Activated naive CD8-positive, alpha-beta T cell treated with anti-CD3 and anti-CD28 coated beads, Interleukin-2, amount 10 ng/mL, durations not matched to agents 7 days and 5 days (primary cell): ENCODE measurements at regions not wholly inside any gene's neighbourhood (a gene's known extent, or its start where the extent isn't known, plus 50 kb on each side); places are given as distances from the start of the nearest gene placed in this dataset.

Experiments
- ATAC-seq: fragments of 150-1000 bp; cut with Tn5 transposase; one replicate; pipeline ENCODE4 v1.10.0; 2021; ENCODE audit warnings: low read depth, moderate library complexity
- POLR2A ChIA-PET: fragments of 350-600 bp; sonication (Branson Sonifier 250); formaldehyde crosslinking; loops from one replicate; lab custom pipeline; 2021; ENCODE audit warnings: antibody characterized with exemption; lab: Charles Lee
- DNase-seq: peaks from one replicate; pipeline ENCODE4 v3.0.0; 2021
- H3K27ac Mint-ChIP-seq: one replicate; pipeline ENCODE4 v1.8.0; 2022; ENCODE audit warnings: mild to moderate bottlenecking, mixed read lengths
- H3K27me3 Mint-ChIP-seq: one replicate; pipeline ENCODE4 v1.8.0; 2022; ENCODE audit warnings: mild to moderate bottlenecking, moderate library complexity, mixed read lengths
- H3K36me3 Mint-ChIP-seq: one replicate; pipeline ENCODE4 v1.8.0; 2021; ENCODE audit warnings: mild to moderate bottlenecking, mixed read lengths
- H3K4me1 Mint-ChIP-seq: one replicate; pipeline ENCODE4 v1.8.0; 2021; ENCODE audit warnings: mixed read lengths
- H3K4me3 Mint-ChIP-seq: one replicate; pipeline ENCODE4 v1.8.0; 2022; ENCODE audit warnings: mild to moderate bottlenecking, moderate library complexity, mixed read lengths
- H3K9me3 Mint-ChIP-seq: one replicate; pipeline ENCODE4 v1.8.0; 2021; ENCODE audit warnings: mixed read lengths

DNA sequence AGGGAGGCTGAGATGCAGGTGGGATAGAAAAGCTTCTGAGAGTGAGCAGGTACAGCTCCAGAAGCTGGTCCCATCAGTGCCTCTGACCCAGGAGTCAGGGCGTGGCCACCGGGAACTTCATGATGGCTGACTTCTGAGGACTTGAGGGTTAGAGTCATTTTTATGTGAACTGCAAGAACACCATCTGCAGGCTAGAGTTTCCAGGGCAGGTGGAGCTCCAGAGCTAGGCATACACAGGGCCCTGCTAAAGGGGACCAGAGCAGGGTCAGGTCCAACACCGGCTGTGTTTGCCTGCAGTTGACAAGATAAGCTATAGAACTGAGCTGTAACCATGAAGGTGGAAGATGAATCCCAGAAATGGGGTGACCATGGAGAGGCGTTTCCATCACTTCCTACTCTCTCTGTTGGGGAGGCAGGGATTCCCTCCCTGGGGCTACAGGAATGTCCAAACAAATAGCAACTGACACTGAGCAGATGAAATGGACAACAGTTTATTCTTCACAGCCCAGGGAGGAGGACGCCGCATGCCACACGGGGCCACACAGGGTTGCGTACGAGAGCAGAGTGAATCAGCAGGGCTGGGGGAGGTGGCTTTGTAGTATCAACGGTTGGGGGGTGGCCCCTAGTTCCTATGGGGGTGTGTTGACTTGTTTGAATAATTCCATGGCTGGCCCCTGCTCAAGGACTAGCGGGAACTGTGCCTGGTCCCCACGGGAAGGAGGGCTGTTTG lies 77.6 kb upstream of the ZNF516 start:
- Mint-ChIP-seq H3K4me1 (no peaks in the 10 kb centered on the region), H3K9me3 (no peaks in the 10 kb centered on the region), H3K36me3 (no peaks in the 10 kb centered on the region), H3K27ac (no peak overlapping the region), H3K4me3 (no peak overlapping the region), H3K27me3 (peaks cover 17% of the 10 kb centered on the region)
- POLR2A ChIA-PET, result no interaction called here
- ATAC-seq (no peak), DNase-seq (no peak)

DNA sequence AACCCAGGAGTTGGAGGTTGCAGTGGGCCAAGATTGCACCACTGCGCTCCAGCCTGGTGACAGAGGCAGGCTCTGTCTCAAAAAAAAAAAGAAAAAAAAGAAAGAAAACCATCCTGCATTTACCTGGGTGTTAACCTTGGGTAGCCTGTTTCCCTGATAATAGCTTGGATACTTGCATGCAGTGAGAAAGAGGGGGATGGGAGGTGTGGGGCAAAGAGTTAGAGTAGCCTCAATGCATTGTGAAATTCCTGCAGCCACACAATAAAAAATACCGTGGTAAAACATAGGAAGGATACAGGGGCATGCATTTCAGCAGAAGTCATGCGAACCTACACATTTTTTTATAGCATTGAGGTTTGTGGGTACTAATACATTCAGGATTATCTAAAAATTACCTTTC lies 76.6 kb upstream of the ZNF516 start:
- H3K9me3 Mint-ChIP-seq, result no peaks in the 10 kb centered on the region
- peaks cover 24% of the 10 kb centered on the region for H3K27me3 Mint-ChIP-seq
- no peak overlapping the region for H3K4me3 Mint-ChIP-seq
- H3K27ac Mint-ChIP-seq, result no peak overlapping the region
- H3K36me3 Mint-ChIP-seq, result no peaks in the 10 kb centered on the region
- H3K4me1 Mint-ChIP-seq, result no peaks in the 10 kb centered on the region
- ATAC-seq, result no peak
- DNase-seq, result no peak
- POLR2A ChIA-PET, result no interaction called here

DNA sequence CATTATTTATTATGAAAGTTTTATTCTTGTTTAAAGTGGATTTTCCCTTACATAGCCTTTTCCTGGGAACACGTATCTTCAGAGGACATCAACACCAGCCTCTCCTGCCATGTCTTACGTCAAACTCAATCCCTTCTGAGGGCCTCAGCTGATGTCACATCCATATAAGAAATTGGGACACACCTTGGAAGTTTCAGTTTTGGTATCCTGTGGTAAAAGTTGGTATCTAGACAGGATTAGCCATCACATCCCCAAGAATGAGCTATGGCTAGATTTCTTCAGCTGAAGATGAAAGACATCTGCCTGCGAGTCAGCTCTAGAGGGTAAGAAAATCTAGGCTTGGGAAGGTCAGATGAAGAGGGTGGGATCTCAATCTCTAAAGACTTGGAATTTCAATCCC lies 75.8 kb upstream of the ZNF516 start:
- Mint-ChIP-seq H3K4me1 (no peaks in the 10 kb centered on the region), H3K27ac (no peak overlapping the region), H3K9me3 (no peaks in the 10 kb centered on the region), H3K4me3 (no peak overlapping the region), H3K36me3 (no peaks in the 10 kb centered on the region), H3K27me3 (peaks cover 25% of the 10 kb centered on the region)
- POLR2A ChIA-PET, result no interaction called here
- DNase-seq (no peak), ATAC-seq (no peak)

DNA sequence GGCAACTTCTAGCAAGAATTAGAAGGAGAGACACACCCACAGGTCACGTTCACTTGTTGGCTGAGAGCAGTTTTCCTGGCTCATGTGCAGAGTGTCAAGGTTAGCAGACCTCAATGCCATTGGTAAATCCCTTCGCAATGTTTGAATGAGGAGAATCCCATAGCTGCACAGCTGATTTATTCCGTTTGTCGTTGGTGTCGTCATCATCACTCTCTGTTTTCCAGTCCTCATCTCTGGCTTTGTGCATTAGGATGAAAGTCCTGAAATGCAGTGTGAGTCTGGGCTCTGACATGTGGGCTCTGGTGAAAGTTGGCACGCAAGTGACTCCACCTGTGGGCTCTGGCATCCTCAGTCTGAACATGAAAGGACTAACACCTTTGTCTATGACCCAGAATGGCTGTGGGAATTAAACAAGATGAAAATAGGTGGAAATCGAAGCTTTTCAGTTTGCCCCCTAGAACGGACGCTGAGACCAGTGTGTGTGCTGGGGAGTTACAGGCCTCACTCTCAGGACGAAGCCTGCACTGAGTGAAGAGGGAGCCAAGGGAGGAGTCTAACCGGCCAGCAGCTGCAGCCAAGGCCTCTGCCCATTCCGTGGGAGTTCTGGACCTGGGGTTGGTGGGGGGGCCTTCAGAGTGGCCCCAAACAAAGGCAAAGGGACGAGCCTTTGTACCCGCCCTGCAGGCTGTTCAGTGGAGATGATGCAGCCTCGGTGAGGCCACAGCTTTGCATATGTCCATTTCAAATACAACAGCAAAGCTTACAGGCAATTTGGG lies 74.8 kb upstream of the ZNF516 start:
- Mint-ChIP-seq H3K4me1 (no peaks in the 10 kb centered on the region), H3K36me3 (no peaks in the 10 kb centered on the region), H3K9me3 (no peaks in the 10 kb centered on the region), H3K27me3 (peaks cover 26% of the 10 kb centered on the region), H3K27ac (no peak overlapping the region), H3K4me3 (no peak overlapping the region)
- POLR2A ChIA-PET, result interaction anchor here (0.5 kb wide), 1 partner anchor 24 kb away, joined by 4 read pairs; no protein-coding TSS in a partner anchor
- no peak for DNase-seq
- no peak for ATAC-seq

DNA sequence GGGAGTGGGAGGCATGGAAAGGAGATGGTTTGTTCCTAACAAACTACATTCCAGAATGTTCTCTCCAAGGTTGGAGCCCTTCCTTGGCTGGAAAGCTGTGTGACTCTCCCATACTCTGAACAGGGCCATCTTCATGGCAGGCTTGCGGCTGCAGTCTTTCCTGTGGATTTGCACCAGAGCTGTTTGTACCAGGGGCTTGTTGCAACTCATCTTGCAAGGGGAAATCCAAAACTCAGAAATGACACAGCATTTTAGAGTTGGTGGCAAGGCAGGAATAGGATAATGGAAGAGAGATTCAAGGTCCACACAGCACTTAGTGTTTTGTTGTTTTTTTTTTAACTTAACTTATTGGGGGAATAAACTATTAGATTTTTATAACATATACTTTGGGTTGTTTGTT lies 73.7 kb upstream of the ZNF516 start:
- H3K4me3 Mint-ChIP-seq, result no peak overlapping the region
- DNase-seq, result no peak
- POLR2A ChIA-PET, result no interaction called here
- no peaks in the 10 kb centered on the region for H3K9me3 Mint-ChIP-seq
- no peaks in the 10 kb centered on the region for H3K36me3 Mint-ChIP-seq
- no peak overlapping the region for H3K27ac Mint-ChIP-seq
- H3K27me3 Mint-ChIP-seq, result peaks cover 25% of the 10 kb centered on the region
- no peaks in the 10 kb centered on the region for H3K4me1 Mint-ChIP-seq
- no peak for ATAC-seq

DNA sequence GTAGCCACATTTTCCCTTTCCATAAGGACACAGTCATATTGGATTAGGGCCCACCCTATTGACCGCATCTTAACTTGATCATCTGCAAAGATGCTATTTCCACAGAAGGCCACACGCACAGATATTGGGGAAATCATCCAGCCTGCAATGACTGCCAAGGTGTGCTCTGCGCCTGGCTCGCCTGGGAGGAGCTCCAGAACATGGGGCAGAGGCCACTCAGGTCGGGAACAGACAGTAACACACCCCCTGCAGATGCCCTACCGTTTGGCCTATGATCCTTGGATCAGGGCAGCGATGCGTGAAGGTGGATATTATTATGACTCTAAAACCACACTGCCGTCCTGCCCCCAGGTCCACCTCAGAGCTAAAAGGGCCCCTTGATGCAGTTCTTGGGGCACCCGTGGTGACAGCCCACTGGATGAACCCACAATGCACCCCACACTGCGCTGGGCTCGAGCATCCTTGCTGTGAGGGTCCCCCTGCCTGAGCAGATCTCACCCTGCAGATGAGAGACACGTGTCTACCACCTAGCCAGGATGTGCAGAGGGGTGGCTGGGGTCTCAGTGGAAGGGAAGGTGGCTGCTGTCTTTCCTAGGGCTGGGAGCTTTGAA lies 72.9 kb upstream of the ZNF516 start:
- no peak overlapping the region for H3K4me3 Mint-ChIP-seq
- H3K36me3 Mint-ChIP-seq, result no peaks in the 10 kb centered on the region
- POLR2A ChIA-PET, result no interaction called here
- H3K9me3 Mint-ChIP-seq, result no peaks in the 10 kb centered on the region
- ATAC-seq, result no peak
- H3K4me1 Mint-ChIP-seq, result no peaks in the 10 kb centered on the region
- H3K27ac Mint-ChIP-seq, result no peak overlapping the region
- DNase-seq, result no peak
- peaks cover 23% of the 10 kb centered on the region for H3K27me3 Mint-ChIP-seq

DNA sequence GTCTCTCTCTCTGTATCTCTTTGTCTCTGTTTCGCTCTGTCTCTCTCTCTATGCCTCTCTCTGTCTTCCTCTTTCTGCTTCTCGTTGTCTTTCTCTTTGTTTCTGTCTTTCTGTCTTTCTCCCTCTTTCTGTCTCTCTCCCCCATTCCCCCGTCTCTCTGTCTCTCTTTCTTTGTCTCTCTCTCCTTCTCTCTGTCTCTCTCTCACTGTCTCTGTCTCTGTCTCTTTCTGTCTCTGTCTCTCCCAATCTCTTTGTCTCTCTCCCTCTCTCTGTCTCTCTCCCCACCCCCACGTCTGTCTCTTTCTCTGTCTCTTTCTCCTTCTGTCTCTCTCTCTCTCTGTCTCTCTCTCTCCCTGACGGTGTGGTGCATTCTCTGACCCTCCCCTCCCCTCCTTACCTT lies 71.9 kb upstream of the ZNF516 start:
- DNase-seq (no peak), ATAC-seq (no peak)
- H3K4me1 Mint-ChIP-seq, result no peaks in the 10 kb centered on the region
- H3K27ac Mint-ChIP-seq, result no peak overlapping the region
- no peaks in the 10 kb centered on the region for H3K36me3 Mint-ChIP-seq
- H3K9me3 Mint-ChIP-seq, result no peaks in the 10 kb centered on the region
- H3K27me3 Mint-ChIP-seq, result peaks cover 21% of the 10 kb centered on the region
- no peak overlapping the region for H3K4me3 Mint-ChIP-seq
- POLR2A ChIA-PET, result no interaction called here

DNA sequence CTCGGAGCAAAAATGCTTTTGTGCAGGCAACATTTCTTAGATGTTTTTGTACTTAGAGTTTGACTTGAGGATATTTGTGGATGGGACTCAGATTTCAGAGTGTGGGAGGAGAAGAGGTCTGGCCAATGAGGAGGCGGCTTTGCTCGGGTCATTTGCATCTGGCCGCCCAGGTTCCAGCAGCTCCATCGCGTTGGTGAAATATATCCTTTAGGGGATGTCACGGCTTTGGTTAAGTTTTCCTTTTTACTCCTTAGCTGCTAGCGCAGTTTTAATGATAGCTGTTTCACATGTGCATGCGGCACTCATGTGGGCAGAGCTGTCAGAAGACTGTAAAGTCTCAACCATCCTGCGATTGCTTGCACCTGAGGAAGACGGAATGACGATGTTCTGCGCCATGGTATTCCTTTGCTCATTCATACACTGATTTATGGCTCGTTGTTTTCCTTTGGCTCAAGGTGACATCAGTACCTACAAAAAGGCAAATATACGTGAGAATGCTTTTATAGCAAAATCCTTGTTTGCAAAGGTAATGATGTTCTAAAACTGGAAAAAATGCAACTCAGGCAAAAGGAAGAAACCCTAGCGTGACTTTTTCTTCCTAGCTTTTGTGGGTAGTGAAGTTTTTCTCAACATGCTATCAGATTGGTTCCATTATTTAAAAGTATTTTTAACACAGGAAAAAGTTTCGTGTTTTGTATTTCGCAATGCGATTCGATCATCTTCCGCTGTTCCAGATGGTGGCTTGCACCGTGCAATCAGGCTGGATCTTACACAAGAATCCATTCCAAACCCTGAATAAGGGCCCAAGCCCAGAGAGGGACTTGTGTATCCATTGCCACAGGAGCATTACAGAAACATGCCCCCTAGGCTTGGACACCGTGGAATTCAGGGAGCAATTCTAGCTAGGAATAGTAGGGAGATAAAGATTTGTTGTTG lies 70.5 kb upstream of the ZNF516 start:
- ATAC-seq, result no peak

DNA sequence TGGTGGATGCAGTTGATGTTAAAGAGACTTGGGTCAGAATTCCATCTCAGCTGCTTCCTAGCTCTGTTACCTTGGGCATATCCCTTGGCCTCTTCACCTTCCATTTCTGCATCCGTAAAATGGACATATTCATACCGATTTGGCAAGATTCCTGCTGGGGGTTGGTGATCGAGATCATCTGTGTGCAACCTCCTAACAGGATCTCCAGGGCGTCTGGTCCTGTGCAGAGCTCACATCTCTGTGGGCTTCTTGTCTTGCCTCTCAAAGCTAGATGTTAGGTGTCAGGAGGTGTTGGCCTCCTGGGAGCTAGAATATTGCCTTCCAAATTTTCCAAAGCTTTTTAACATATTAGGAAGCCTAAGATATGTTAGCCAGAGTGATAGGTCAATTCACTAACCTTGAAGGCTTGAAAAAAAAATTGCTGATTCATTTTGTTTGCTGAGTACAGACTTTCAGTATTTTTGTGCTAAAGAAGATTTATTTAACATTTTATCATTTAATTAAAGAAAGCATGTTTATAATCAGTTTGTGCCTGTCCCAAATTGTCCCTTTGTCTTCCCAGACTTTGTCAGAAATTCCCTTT lies 69.7 kb upstream of the ZNF516 start:
- DNase-seq (no peak), ATAC-seq (no peak)
- no peak overlapping the region for H3K27ac Mint-ChIP-seq
- peaks cover 26% of the 10 kb centered on the region for H3K27me3 Mint-ChIP-seq
- no peaks in the 10 kb centered on the region for H3K9me3 Mint-ChIP-seq
- no peaks in the 10 kb centered on the region for H3K36me3 Mint-ChIP-seq
- no peak overlapping the region for H3K4me3 Mint-ChIP-seq
- H3K4me1 Mint-ChIP-seq, result no peaks in the 10 kb centered on the region
- POLR2A ChIA-PET, result no interaction called here

More for the DNA sequence above, 70.5 kb upstream of the ZNF516 start:
- Mint-ChIP-seq H3K9me3 (no peaks in the 10 kb centered on the region), H3K36me3 (no peaks in the 10 kb centered on the region), H3K27ac (no peak overlapping the region), H3K27me3 (peaks cover 21% of the 10 kb centered on the region), H3K4me3 (no peak overlapping the region), H3K4me1 (no peaks in the 10 kb centered on the region)
- DNase-seq, result no peak
- POLR2A ChIA-PET, result no interaction called here

DNA sequence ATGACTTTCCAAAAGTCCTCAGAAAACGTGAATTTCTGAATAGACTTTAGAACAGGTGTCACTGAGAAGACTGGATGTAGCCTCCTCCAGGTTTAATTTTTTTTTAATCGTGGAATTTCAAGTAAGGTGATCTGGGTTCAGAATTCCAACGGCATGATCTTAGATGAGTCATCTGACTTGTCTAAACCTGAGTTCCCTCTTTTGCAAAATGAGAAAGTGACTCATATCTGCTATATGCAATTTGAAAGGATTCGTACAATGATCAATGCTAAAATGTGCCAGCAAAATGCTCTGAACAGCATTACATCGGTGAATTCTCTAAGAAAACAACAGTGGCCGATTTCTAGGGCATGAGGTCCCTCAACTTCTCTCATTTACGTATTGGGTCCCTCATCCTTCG lies 69.1 kb upstream of the ZNF516 start:
- H3K36me3 Mint-ChIP-seq, result no peaks in the 10 kb centered on the region
- H3K9me3 Mint-ChIP-seq, result no peaks in the 10 kb centered on the region
- DNase-seq (no peak), ATAC-seq (no peak)
- POLR2A ChIA-PET, result no interaction called here
- no peaks in the 10 kb centered on the region for H3K4me1 Mint-ChIP-seq
- peaks cover 26% of the 10 kb centered on the region for H3K27me3 Mint-ChIP-seq
- H3K27ac Mint-ChIP-seq, result no peak overlapping the region
- H3K4me3 Mint-ChIP-seq, result no peak overlapping the region

DNA sequence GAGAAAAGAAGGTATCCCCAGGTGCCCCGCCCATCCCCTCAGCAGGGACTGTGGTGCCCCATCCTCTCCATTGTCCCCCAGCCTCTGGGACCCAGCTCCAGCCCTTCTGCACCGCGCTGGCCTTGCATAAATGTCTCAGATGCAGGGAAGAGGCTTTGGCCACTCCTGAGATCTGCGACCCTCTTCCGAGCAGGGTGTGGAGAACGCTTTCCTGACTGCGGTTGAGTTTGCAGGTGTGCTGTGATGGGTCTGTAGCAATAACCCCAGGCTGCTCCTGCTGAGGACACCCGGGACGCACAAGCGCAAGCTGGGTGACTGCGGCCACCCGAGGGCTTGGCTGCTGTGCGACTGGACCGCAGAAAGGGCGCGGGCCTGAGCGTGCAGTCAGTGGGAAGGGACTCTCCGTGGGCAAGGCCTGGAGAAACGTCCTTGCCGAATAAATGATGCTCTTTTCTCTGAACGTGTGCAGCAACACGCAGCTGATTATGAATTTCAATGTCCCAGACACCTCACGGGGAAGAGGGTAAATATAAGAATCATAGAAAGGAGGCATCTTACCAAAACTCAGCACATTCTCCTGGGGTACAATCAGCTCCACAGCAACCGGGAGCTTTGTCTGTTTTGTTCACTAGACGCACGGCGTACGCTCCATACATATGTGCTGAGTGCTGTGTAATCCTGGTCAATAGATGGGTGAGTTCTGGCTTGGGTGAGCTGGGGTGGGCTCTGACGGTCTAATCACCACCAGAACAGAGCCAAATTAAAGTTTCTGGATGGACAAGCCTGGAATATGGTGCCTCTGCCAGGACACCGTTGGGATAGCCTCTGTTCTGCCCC lies 67.5 kb upstream of the ZNF516 start:
- no peaks in the 10 kb centered on the region for H3K4me1 Mint-ChIP-seq
- no peak for ATAC-seq
- no peak for DNase-seq
- no peak overlapping the region for H3K4me3 Mint-ChIP-seq
- H3K36me3 Mint-ChIP-seq, result no peaks in the 10 kb centered on the region
- no peaks in the 10 kb centered on the region for H3K9me3 Mint-ChIP-seq
- no peak overlapping the region for H3K27ac Mint-ChIP-seq
- H3K27me3 Mint-ChIP-seq, result peaks cover 26% of the 10 kb centered on the region
- POLR2A ChIA-PET, result no interaction called here

DNA sequence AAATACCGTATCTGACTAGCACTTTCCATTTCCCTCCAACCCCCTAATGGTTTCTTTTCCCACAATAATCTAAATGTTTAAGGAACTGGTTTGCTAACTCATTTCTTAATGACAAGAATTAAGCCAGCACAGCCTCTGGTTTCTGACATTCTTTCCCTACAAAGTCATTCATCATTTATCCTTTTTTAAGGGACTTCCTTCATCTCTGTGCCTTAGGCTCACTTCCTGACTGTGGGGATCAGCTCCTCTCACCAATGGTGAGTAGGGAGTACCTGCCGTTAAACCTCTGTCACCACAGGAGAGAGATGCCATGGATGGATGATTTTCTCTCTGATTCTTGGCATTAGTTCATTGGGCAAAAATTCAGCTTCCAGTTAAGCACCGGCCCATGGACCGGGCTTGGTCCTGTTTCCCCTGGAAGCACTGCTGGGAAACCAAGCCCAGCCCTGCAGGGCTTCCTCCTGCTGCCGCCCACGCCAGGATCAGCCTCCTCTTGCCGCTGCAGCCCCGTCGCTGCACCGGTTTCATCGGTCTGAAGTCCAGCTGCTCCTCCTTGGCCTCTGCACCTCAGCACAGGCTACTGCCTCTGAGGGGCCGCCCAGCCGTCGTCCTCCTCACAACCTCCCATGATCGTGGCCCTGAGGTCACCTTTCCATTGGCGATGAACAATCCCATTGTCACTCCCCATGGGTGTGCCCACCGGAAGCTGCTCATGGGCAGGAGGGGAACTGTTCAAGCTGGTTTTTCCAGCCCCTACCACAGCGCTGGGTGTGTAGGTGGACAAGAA lies 64.0 kb upstream of the ZNF516 start:
- DNase-seq, result no peak
- Mint-ChIP-seq H3K27ac (no peak overlapping the region), H3K27me3 (peaks cover 10% of the 10 kb centered on the region), H3K4me1 (no peaks in the 10 kb centered on the region), H3K36me3 (no peaks in the 10 kb centered on the region), H3K4me3 (no peak overlapping the region), H3K9me3 (no peaks in the 10 kb centered on the region)
- POLR2A ChIA-PET, result no interaction called here
- no peak for ATAC-seq
